Caco-2 (cell line): ENCODE measurements at regions not wholly inside any gene's neighbourhood (a gene's known extent, or its start where the extent isn't known, plus 50 kb on each side); places are given as distances from the start of the nearest gene placed in this dataset.

Source experiments
- BruUV-seq: library from RNA; stranded (reverse); fragments of 400-500 nt; replicated peaks from 2 replicates; lab custom pipeline; 2021; lab: Mats Ljungman, UMichigan
- CTCF ChIA-PET: fragments of 300-600 bp; sonication (Branson Sonifier 250); formaldehyde crosslinking; loops from one replicate; lab custom pipeline; 2022; ENCODE audit warnings: antibody characterized with exemption; lab: Charles Lee
- POLR2A ChIA-PET: fragments of 300-600 bp; sonication (Branson Sonifier 250); formaldehyde crosslinking; loops from one replicate; lab custom pipeline; 2022; ENCODE audit warnings: antibody characterized with exemption; lab: Charles Lee
- DNase-seq, 2 experiments: peaks; one replicate each; pipeline versions ENCODE4 v3.0.0 to v3.0.0-alpha.2; 2020 to 2022
- H3K27me3 ChIP-seq: replicated peaks from 2 replicates; pipeline ENCODE4 v1.6.0; 2011; ENCODE audit warnings: low read length; ENCODE audit not compliant: control insufficient read depth, insufficient read depth
- H3K36me3 ChIP-seq: 2 replicates; pipeline ENCODE4 v1.5.1; 2011; ENCODE audit warnings: low read length; ENCODE audit not compliant: control insufficient read depth, insufficient read depth
- H3K4me1 ChIP-seq: fragments of 250-450 bp; sonication (Bioruptor Pico); 2 replicates; pipeline ENCODE4 v1.5.1; 2020; ENCODE audit warnings: mild to moderate bottlenecking
- H3K4me3 ChIP-seq: 2 replicates; pipeline ENCODE4 v1.5.1; 2011; ENCODE audit warnings: low read depth, mild to moderate bottlenecking, control low read depth, low read length
- H3K9me3 ChIP-seq: fragments of 250-450 bp; sonication (Bioruptor Pico); 2 replicates; pipeline ENCODE4 v1.5.1; 2020; ENCODE audit warnings: mild to moderate bottlenecking, moderate library complexity
- H3K27ac Mint-ChIP-seq: one replicate; pipeline ENCODE4 v1.8.0; 2022; ENCODE audit warnings: mixed read lengths; ENCODE audit not compliant: unreplicated experiment
- H3K27me3 Mint-ChIP-seq: one replicate; pipeline ENCODE4 v1.8.0; 2022; ENCODE audit warnings: mixed read lengths; ENCODE audit not compliant: insufficient read depth, unreplicated experiment
- H3K36me3 Mint-ChIP-seq: one replicate; pipeline ENCODE4 v1.8.0; 2022; ENCODE audit warnings: mild to moderate bottlenecking, mixed read lengths; ENCODE audit not compliant: insufficient read depth, unreplicated experiment
- H3K4me1 Mint-ChIP-seq: one replicate; pipeline ENCODE4 v1.8.0; 2022; ENCODE audit warnings: low read depth, mixed read lengths; ENCODE audit not compliant: unreplicated experiment
- H3K4me3 Mint-ChIP-seq: one replicate; pipeline ENCODE4 v1.8.0; 2022; ENCODE audit warnings: mild to moderate bottlenecking, moderate library complexity, mixed read lengths; ENCODE audit not compliant: unreplicated experiment
- H3K9me3 Mint-ChIP-seq: one replicate; pipeline ENCODE4 v1.8.0; 2022; ENCODE audit warnings: mixed read lengths; ENCODE audit not compliant: unreplicated experiment
- intact Hi-C: fragments of 100-400 bp; cut with micrococcal nuclease; formaldehyde crosslinking; loops from one replicate; pipeline ENCODE4 v1.10.0; 2022; ENCODE audit not compliant: unreplicated experiment
- TF ChIP-seq, protein P1 (sequence below), 2 experiments: fragments of 200-600 bp in 1 of 2; IDR thresholded peaks; 1 replicate in 1 of 2; 2 replicates in 1 of 2; pipeline versions ENCODE4 v1.5.1 to v1.8.0; 2011 to 2022; ENCODE audit warnings: antibody characterized with exemption in 1 of 2, control low read depth in 1 of 2, inconsistent platforms in 1 of 2, low read depth in 1 of 2, low read length in 1 of 2, mild to moderate bottlenecking in 1 of 2, moderate library complexity in 1 of 2; ENCODE audit not compliant: insufficient read depth in 1 of 2, severe bottlenecking in 1 of 2, unreplicated experiment in 1 of 2

DNA sequence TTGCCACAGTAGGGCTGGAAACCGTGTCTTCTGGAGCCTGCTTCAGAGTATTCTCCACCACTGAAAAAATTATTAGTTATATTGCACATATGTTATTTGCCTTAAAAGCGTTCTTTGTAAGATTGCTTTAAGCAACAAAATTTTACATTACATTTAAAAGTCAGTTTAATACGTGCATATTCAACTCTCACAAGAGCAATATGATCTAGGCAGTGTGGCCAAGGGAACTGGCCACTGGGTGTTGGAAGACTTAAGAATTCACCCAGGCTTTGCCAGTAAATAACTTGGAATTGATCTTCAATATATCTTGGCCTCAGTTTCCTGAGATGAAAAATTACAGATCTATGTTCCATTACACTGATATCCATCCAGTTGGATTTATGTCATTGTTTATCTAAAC lies 694.4 kb downstream of the EFNA5 start:
- no TSS peak for BruUV-seq
- TF ChIP-seq, protein P1, sequence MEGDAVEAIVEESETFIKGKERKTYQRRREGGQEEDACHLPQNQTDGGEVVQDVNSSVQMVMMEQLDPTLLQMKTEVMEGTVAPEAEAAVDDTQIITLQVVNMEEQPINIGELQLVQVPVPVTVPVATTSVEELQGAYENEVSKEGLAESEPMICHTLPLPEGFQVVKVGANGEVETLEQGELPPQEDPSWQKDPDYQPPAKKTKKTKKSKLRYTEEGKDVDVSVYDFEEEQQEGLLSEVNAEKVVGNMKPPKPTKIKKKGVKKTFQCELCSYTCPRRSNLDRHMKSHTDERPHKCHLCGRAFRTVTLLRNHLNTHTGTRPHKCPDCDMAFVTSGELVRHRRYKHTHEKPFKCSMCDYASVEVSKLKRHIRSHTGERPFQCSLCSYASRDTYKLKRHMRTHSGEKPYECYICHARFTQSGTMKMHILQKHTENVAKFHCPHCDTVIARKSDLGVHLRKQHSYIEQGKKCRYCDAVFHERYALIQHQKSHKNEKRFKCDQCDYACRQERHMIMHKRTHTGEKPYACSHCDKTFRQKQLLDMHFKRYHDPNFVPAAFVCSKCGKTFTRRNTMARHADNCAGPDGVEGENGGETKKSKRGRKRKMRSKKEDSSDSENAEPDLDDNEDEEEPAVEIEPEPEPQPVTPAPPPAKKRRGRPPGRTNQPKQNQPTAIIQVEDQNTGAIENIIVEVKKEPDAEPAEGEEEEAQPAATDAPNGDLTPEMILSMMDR (IDR thresholded peaks at IDR 0.05; ENCODE audit: insufficient read depth in 1 of 2, low read depth in 1 of 2, low read length in 1 of 2, severe bottlenecking in 1 of 2, unreplicated experiment in 1 of 2), result no peak
- H3K4me1 ChIP-seq, result no peaks in the 10 kb centered on the region
- no peaks in the 10 kb centered on the region for H3K27me3 ChIP-seq
- H3K36me3 ChIP-seq, result no peaks in the 10 kb centered on the region
- H3K4me3 ChIP-seq, result no peak overlapping the region
- intact Hi-C loops, result no loop called here
- Mint-ChIP-seq H3K4me1 (no peaks in the 10 kb centered on the region), H3K9me3 (no peaks in the 10 kb centered on the region), H3K36me3 (no peaks in the 10 kb centered on the region), H3K27me3 (no peaks in the 10 kb centered on the region), H3K4me3 (no peak overlapping the region), H3K27ac (no peak overlapping the region)
- POLR2A ChIA-PET, result no interaction called here
- DNase-seq, result no peak
- H3K9me3 ChIP-seq, result no peaks in the 10 kb centered on the region
- CTCF ChIA-PET, result no interaction called here

DNA sequence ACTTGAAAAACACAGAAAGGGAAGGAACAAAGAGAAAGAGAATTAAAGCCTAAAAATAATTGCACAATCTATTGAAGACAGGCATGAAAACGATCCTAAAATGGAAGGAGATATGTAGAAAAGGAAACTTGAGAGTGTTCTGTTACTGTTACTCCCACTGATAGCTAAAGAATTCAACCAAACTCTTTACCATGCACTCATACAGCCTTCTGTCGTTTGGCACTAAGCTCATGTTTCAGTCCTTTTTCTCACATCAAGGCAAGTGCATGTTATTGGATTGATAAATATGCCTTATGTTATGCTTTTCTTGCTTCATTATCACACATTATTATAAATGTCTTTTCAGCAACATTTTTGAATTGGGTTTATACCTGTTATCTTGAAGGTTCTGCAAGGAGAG lies 696.5 kb downstream of the EFNA5 start:
- no peaks in the 10 kb centered on the region for H3K36me3 Mint-ChIP-seq
- Histone ChIP-seq H3K36me3 (no peaks in the 10 kb centered on the region), H3K4me1 (no peaks in the 10 kb centered on the region), H3K27me3 (no peaks in the 10 kb centered on the region), H3K4me3 (no peak overlapping the region), H3K9me3 (no peaks in the 10 kb centered on the region)
- TF ChIP-seq, protein P1 (IDR thresholded peaks at IDR 0.05; ENCODE audit: insufficient read depth in 1 of 2, low read depth in 1 of 2, low read length in 1 of 2, severe bottlenecking in 1 of 2, unreplicated experiment in 1 of 2), result no peak
- H3K9me3 Mint-ChIP-seq, result no peaks in the 10 kb centered on the region
- intact Hi-C loops, result no loop called here
- no peak overlapping the region for H3K4me3 Mint-ChIP-seq
- no peak for DNase-seq
- ChIA-PET POLR2A (no interaction called here), CTCF (no interaction called here)
- no peaks in the 10 kb centered on the region for H3K4me1 Mint-ChIP-seq
- no peak overlapping the region for H3K27ac Mint-ChIP-seq
- no TSS peak for BruUV-seq
- no peaks in the 10 kb centered on the region for H3K27me3 Mint-ChIP-seq

DNA sequence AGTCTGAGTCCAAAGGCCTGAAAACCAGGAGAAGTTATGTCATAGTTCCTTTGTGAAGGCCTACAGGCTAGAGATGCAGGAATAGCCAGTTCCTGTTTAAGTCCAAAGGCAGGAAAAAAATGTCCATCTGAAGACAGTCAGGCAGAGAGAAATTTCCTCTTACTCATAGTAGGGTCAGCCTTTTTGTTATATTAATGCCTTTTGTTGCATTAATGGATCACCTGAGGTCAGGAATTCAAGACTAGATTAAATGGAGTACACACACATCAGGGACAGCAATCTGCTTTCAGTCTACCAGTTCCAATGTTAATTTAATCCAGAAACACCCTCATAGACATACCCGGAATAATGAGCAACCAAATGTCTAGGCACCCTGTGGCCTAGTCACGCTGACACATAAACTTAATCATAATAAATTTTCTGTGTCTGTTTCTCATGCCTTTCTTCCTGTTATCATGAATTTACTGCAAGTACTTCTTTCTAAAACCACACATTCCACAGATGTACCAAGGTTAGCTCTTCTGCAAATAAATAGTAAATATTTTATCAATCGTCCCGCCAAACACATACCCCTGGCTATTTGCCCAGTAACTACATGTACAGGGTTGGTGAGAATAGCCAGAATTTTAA lies 703.9 kb downstream of the EFNA5 start:
- no peaks in the 10 kb centered on the region for H3K27me3 Mint-ChIP-seq
- POLR2A ChIA-PET, result no interaction called here
- intact Hi-C loops, result no loop called here
- TF ChIP-seq, protein P1 (IDR thresholded peaks at IDR 0.05; ENCODE audit: insufficient read depth in 1 of 2, low read depth in 1 of 2, low read length in 1 of 2, severe bottlenecking in 1 of 2, unreplicated experiment in 1 of 2), result no peak
- no TSS peak for BruUV-seq
- Histone ChIP-seq H3K36me3 (no peaks in the 10 kb centered on the region), H3K4me1 (peaks cover 5% of the 10 kb centered on the region; the same call in 1 of the 2 replicates), H3K9me3 (no peaks in the 10 kb centered on the region), H3K4me3 (no peak overlapping the region), H3K27me3 (no peaks in the 10 kb centered on the region)
- H3K4me1 Mint-ChIP-seq, result no peaks in the 10 kb centered on the region
- H3K36me3 Mint-ChIP-seq, result no peaks in the 10 kb centered on the region
- no peaks in the 10 kb centered on the region for H3K9me3 Mint-ChIP-seq
- no peak for DNase-seq
- CTCF ChIA-PET, result no interaction called here
- no peak overlapping the region for H3K27ac Mint-ChIP-seq
- no peak overlapping the region for H3K4me3 Mint-ChIP-seq
